Loucy (cell line): ENCODE measurements at regions not wholly inside any gene's neighbourhood (a gene's known extent, or its start where the extent isn't known, plus 50 kb on each side); places are given as distances from the start of the nearest gene placed in this dataset.

Experiments
- H2AFZ ChIP-seq: fragments of 200-600 bp; sonication (generic); 2 replicates; pipeline ENCODE4 v1.6.0; 2016; ENCODE audit warnings: antibody characterized with exemption, mild to moderate bottlenecking, low read length, moderate library complexity
- H3F3A ChIP-seq: fragments of 200-600 bp; 2 replicates; pipeline ENCODE4 v1.6.0; 2016; ENCODE audit warnings: antibody characterized with exemption, low read depth, mild to moderate bottlenecking
- H3K27me3 ChIP-seq: fragments of 200-600 bp; sonication (generic); 2 replicates; pipeline ENCODE4 v1.6.1; 2014; ENCODE audit warnings: low read length, mild to moderate bottlenecking; ENCODE audit not compliant: insufficient read depth, poor library complexity, severe bottlenecking
- H3K36me3 ChIP-seq: fragments of 200-600 bp; sonication (generic); 2 replicates; pipeline ENCODE4 v1.6.1; 2016; ENCODE audit warnings: low read length; ENCODE audit not compliant: insufficient read depth
- H3K4me1 ChIP-seq: fragments of 200-600 bp; sonication (generic); 2 replicates; pipeline ENCODE4 v1.5.1; 2014; ENCODE audit warnings: low read length, mild to moderate bottlenecking; ENCODE audit not compliant: insufficient read depth, poor library complexity, severe bottlenecking
- H3K4me2 ChIP-seq: fragments of 200-600 bp; sonication (generic); 2 replicates; pipeline ENCODE4 v1.6.0; 2014; ENCODE audit warnings: antibody characterized with exemption, low read length, low read depth, mild to moderate bottlenecking; ENCODE audit not compliant: poor library complexity, severe bottlenecking
- H3K4me3 ChIP-seq: fragments of 200-600 bp; sonication (generic); 2 replicates; pipeline ENCODE4 v1.5.1; 2014; ENCODE audit warnings: low read length, mild to moderate bottlenecking, mixed read lengths; ENCODE audit not compliant: poor library complexity, severe bottlenecking
- H3K79me2 ChIP-seq: fragments of 200-600 bp; sonication (generic); 2 replicates; pipeline ENCODE4 v1.6.1; 2014; ENCODE audit warnings: low read length; ENCODE audit not compliant: insufficient read depth
- H3K9ac ChIP-seq: fragments of 200-600 bp; sonication (generic); 2 replicates; pipeline ENCODE4 v1.6.0; 2014; ENCODE audit warnings: mild to moderate bottlenecking, low read depth, low read length, moderate library complexity; ENCODE audit not compliant: poor library complexity, severe bottlenecking
- H3K9me2 ChIP-seq: fragments of 200-600 bp; sonication (generic); replicated peaks from 2 replicates; pipeline ENCODE4 v1.6.1; 2016; ENCODE audit warnings: low read depth, low read length, mixed read lengths
- H3K9me3 ChIP-seq: fragments of 200-600 bp; sonication (generic); 2 replicates; pipeline ENCODE4 v1.6.1; 2014; ENCODE audit warnings: mild to moderate bottlenecking, antibody characterized with exemption, low read length, low read depth; ENCODE audit not compliant: insufficient read depth
- H4K20me1 ChIP-seq: fragments of 200-600 bp; sonication (generic); 2 replicates; pipeline ENCODE4 v1.6.0; 2014; ENCODE audit warnings: antibody characterized with exemption, low read length, mild to moderate bottlenecking; ENCODE audit not compliant: insufficient read depth, poor library complexity, severe bottlenecking
- CTCF ChIP-seq: fragments of 200-600 bp; sonication (generic); conservative IDR thresholded peaks from 2 replicates; pipeline ENCODE4 v1.5.1; 2014; ENCODE audit warnings: mild to moderate bottlenecking, antibody characterized with exemption, low read length
- EZH2phosphoT487 ChIP-seq: fragments of 200-600 bp; IDR thresholded peaks from 2 replicates; pipeline ENCODE4 v1.6.1; 2018; ENCODE audit warnings: antibody characterized with exemption, mild to moderate bottlenecking, moderate library complexity, borderline replicate concordance

GRCh38 chr18:70559446-70559845 lies 270.6 kb downstream of the SOCS6 start:
- H3K9me2 ChIP-seq: no peaks in the 10 kb centered on the region
- TF ChIP-seq EZH2phosphoT487: no peak
- no peak for TF ChIP-seq CTCF
- no peak overlapping the region for H3K4me2 ChIP-seq
- H3K9me3 ChIP-seq: no peaks in the 10 kb centered on the region
- no peaks in the 10 kb centered on the region for H3K4me1 ChIP-seq
- no peak overlapping the region for H3K9ac ChIP-seq
- H3K4me3 ChIP-seq: no peak overlapping the region
- no peaks in the 10 kb centered on the region for H3K79me2 ChIP-seq
- H4K20me1 ChIP-seq: no peaks in the 10 kb centered on the region
- H3F3A ChIP-seq: no peaks in the 10 kb centered on the region
- no peaks in the 10 kb centered on the region for H3K27me3 ChIP-seq
- no peak overlapping the region for H2AFZ ChIP-seq
- H3K36me3 ChIP-seq: no peaks in the 10 kb centered on the region

GRCh38 chr18:70558371-70558770 lies 269.5 kb downstream of the SOCS6 start:
- Histone ChIP-seq H3K9me2 (no peaks in the 10 kb centered on the region), H2AFZ (no peak overlapping the region), H3K36me3 (no peaks in the 10 kb centered on the region), H3K4me3 (no peak overlapping the region), H3K4me1 (no peaks in the 10 kb centered on the region), H3K4me2 (no peak overlapping the region), H3F3A (no peaks in the 10 kb centered on the region), H3K9me3 (no peaks in the 10 kb centered on the region), H3K79me2 (no peaks in the 10 kb centered on the region), H3K9ac (no peak overlapping the region), H3K27me3 (no peaks in the 10 kb centered on the region), H4K20me1 (no peaks in the 10 kb centered on the region)
- TF ChIP-seq EZH2phosphoT487: no peak
- TF ChIP-seq CTCF: no peak

GRCh38 chr18:70554854-70555445 lies 266.1 kb downstream of the SOCS6 start:
- H3K27me3 ChIP-seq: no peaks in the 10 kb centered on the region
- no peaks in the 10 kb centered on the region for H3K9me2 ChIP-seq
- TF ChIP-seq CTCF (no peak), EZH2phosphoT487 (no peak)
- no peaks in the 10 kb centered on the region for H3F3A ChIP-seq
- H2AFZ ChIP-seq: no peak overlapping the region
- no peaks in the 10 kb centered on the region for H3K36me3 ChIP-seq
- no peak overlapping the region for H3K9ac ChIP-seq
- no peaks in the 10 kb centered on the region for H3K4me1 ChIP-seq
- H4K20me1 ChIP-seq: no peaks in the 10 kb centered on the region
- no peaks in the 10 kb centered on the region for H3K9me3 ChIP-seq
- H3K4me2 ChIP-seq: no peak overlapping the region
- H3K4me3 ChIP-seq: no peak overlapping the region
- no peaks in the 10 kb centered on the region for H3K79me2 ChIP-seq
